LNCaP clone FGC (cell line): ENCODE measurements at regions not wholly inside any gene's neighbourhood (a gene's known extent, or its start where the extent isn't known, plus 50 kb on each side); places are given as distances from the start of the nearest gene placed in this dataset.

Experiments
- DNase-seq: peaks from one replicate; pipeline ENCODE4 v3.0.0-alpha.2; 2011; ENCODE audit warnings: low read depth
- H3K4me3 ChIP-seq: 2 replicates; pipeline ENCODE4 v1.5.1; 2011; ENCODE audit warnings: mild to moderate bottlenecking, low read depth, low read length, control low read depth
- TF ChIP-seq, protein P1 (sequence below): IDR thresholded peaks from 2 replicates; pipeline ENCODE4 v1.5.1; 2012; ENCODE audit warnings: mild to moderate bottlenecking; ENCODE audit not compliant: control insufficient read depth, insufficient read depth; ENCODE audit errors: extremely low read depth

- TF ChIP-seq, protein P1, sequence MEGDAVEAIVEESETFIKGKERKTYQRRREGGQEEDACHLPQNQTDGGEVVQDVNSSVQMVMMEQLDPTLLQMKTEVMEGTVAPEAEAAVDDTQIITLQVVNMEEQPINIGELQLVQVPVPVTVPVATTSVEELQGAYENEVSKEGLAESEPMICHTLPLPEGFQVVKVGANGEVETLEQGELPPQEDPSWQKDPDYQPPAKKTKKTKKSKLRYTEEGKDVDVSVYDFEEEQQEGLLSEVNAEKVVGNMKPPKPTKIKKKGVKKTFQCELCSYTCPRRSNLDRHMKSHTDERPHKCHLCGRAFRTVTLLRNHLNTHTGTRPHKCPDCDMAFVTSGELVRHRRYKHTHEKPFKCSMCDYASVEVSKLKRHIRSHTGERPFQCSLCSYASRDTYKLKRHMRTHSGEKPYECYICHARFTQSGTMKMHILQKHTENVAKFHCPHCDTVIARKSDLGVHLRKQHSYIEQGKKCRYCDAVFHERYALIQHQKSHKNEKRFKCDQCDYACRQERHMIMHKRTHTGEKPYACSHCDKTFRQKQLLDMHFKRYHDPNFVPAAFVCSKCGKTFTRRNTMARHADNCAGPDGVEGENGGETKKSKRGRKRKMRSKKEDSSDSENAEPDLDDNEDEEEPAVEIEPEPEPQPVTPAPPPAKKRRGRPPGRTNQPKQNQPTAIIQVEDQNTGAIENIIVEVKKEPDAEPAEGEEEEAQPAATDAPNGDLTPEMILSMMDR = no peak
- no peak for DNase-seq
These were observed 215.2 kb upstream of the P2RY1 start for GRCh38 chr3:152619691-152620090.

DNA sequence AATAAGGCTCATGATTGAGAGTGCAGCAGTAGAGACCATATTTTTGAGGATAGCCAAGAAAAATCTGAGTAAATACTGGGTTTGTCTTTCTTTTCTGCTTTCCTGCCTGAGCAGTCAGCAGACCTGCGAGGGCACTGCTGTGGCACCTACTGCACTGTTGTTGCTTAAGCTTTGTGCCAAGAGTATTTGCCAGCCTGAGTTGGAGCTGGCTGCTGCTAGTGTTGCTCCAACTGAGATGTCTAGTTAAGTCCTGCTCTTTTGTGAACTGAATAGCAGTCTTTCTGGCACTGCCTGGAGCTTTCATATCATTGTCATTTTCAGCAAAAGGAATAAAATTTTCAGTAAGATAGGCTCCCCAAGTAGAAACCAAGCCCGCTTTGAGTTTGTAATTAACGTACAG is 214.5 kb upstream of the P2RY1 start:
- DNase-seq = no peak
- no peak overlapping the region for H3K4me3 ChIP-seq
- TF ChIP-seq, protein P1 = no peak

More at GRCh38 chr3:152619691-152620090, 215.2 kb upstream of the P2RY1 start:
- H3K4me3 ChIP-seq = no peak overlapping the region

DNA sequence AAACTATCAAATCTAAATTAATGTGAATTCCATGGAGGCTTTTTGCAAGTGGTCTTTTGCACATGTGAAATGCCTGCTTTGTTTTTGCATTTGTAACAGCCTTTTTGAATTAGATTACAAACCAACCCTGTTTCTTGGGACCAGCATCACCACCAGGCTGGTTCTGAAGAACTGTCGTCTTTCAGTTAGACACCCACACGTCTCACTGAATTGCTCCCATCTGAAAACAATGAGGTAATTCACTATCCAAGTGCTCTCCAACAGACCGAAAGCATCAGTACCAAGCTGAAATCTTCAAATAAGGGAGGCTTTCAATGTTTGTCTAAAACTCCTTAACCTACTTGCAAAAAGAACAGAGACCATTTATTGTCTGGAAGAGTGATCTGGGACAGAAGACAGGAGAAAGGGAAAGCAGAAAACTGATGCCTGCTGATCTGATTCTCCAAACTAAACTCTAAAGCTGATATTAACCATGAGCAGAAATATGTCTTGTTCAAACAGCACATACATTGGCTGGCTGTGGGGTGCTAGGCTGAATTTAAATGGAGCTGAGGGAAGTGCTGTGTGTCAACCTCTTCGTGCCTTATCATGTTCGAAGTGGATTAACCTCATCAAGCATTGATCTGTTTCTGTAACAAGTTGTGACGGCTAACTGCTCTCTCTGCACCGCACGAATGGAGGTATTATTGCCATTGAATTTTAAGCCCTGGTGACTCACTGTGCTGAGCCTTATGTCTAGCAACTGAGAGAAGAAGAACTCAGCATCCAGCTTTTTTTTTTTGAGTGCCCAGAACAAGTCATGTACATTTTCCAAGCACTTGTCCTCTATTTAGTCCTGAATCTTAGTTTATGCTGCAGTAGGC is 213.7 kb upstream of the P2RY1 start:
- TF ChIP-seq, protein P1 = no peak
- no peak overlapping the region for H3K4me3 ChIP-seq
- DNase-seq = no peak

DNA sequence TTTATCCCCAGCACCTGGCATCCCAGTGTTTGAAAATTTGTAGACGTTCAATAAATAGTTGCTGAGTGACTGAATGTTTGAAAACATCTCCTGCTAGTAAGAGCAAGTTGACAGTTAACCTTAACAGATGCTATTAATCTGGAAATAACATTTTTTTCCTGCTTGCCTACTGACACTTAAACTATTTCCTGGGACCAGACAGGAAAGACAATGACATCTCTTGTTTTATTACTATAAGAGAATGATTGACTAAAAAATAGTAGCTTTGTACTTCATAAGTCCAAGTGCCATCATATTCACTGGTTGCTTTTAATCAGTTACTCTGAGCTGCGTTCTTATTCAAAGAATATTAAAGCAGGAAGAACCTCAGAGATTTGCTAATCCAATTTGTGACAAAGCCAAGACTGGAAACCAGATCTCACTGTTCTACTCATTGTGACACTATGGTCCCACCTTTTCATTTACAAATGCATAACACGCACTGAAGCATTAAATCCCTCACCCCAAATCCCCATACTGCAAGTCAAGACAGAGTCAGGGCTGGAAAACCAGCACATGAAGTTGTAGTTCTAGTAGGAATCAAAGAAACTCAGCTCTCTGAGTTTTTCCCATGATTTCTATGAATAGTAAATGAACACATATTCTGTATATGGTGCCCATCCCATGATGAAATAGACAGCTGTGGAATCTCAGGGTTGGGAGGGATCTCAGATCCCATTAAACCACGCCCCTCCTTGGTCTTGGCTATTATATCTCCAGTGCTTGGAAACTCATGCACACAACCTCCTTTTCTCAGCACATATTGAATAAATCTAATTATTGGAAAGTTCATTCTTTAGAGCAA is 212.7 kb upstream of the P2RY1 start:
- no peak for DNase-seq
- TF ChIP-seq, protein P1 = no peak
- H3K4me3 ChIP-seq = no peak overlapping the region

DNA sequence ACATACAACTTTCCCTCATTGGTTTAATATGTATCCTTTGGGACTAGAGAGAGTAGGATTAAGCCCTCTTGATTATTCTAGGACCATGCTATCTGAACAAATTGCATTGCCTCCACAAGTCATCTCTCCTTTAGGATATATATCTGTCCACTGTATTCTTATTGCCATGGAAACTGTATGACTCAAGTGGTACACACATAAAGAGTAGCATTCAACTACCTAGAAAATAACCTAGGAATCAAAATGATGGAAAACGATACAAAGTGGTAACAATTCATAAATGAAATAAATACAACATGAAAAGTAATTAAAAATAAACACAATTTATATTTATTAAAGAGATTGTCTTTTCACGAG is 212.1 kb upstream of the P2RY1 start:
- DNase-seq = no peak
- TF ChIP-seq, protein P1 = no peak
- no peak overlapping the region for H3K4me3 ChIP-seq

DNA sequence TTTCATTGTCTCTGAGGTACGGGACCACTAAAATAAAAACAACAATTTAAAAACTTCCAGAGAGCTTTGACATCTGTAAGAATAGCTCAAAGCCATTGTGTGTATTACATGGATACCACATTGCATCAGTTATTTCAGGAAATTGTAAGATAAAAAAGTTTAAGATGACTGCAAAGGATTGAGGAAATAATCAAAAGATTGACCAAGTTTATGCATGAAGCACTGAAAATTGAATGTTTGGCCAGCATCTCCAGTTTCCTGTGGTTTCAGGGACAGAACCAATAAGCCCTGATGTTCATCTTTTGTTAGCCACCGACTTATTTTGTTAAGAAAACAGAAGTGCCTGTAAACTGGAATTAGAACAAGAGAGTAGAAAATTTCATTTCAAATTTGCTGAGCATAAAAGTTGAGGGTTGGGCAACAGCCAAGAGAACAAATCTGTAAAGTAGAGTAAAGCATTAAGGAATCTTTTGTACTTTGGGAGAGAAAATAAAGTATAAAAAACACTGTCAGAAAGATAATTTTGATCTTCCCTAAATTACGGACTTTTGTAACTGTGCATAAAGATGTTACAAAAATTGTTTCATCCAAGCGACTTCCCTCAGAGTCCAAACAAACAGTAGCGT is 211.5 kb upstream of the P2RY1 start:
- DNase-seq = no peak
- H3K4me3 ChIP-seq = no peak overlapping the region
- TF ChIP-seq, protein P1 = no peak
